Cardiac muscle cell (in vitro differentiated cells and primary cell): ENCODE measurements at regions not wholly inside any gene's neighbourhood (a gene's known extent, or its start where the extent isn't known, plus 50 kb on each side); places are given as distances from the start of the nearest gene placed in this dataset.

Experiments
- DNase-seq, 2 donors: peaks; one replicate each; pipeline versions ENCODE4 v3.0.0 to v3.0.0-alpha.2; 2010 to 2017; ENCODE audit warnings: low read depth in 1 of 2, low spot score in 1 of 2
- H3K27ac ChIP-seq: fragments of 200-600 bp; sonication (generic); 2 replicates; pipeline ENCODE4 v1.5.1; 2016
- H3K27me3 ChIP-seq: fragments of 200-600 bp; sonication (generic); 2 replicates; pipeline ENCODE4 v1.6.0; 2016; ENCODE audit warnings: control low read depth
- H3K36me3 ChIP-seq: fragments of 200-600 bp; sonication (generic); 2 replicates; pipeline ENCODE4 v1.5.1; 2016; ENCODE audit warnings: control low read depth
- H3K4me1 ChIP-seq: fragments of 200-600 bp; sonication (generic); 2 replicates; pipeline ENCODE4 v1.8.1; 2017; ENCODE audit warnings: low read depth, mild to moderate bottlenecking, mixed run types
- H3K4me3 ChIP-seq: fragments of 200-600 bp; sonication (generic); 2 replicates; pipeline ENCODE4 v1.5.1; 2016; ENCODE audit warnings: mild to moderate bottlenecking
- H3K9me3 ChIP-seq: fragments of 200-600 bp; sonication (generic); 2 replicates; pipeline ENCODE4 v1.5.1; 2017; ENCODE audit warnings: low read depth, mild to moderate bottlenecking, control low read depth
- TF ChIP-seq, protein P1 (sequence below): IDR thresholded peaks from 2 replicates; pipeline ENCODE4 v1.5.1; 2012; ENCODE audit warnings: low read depth, mild to moderate bottlenecking, low read length

- H3K9me3 ChIP-seq = no peaks in the 10 kb centered on the region
- TF ChIP-seq, protein P1, sequence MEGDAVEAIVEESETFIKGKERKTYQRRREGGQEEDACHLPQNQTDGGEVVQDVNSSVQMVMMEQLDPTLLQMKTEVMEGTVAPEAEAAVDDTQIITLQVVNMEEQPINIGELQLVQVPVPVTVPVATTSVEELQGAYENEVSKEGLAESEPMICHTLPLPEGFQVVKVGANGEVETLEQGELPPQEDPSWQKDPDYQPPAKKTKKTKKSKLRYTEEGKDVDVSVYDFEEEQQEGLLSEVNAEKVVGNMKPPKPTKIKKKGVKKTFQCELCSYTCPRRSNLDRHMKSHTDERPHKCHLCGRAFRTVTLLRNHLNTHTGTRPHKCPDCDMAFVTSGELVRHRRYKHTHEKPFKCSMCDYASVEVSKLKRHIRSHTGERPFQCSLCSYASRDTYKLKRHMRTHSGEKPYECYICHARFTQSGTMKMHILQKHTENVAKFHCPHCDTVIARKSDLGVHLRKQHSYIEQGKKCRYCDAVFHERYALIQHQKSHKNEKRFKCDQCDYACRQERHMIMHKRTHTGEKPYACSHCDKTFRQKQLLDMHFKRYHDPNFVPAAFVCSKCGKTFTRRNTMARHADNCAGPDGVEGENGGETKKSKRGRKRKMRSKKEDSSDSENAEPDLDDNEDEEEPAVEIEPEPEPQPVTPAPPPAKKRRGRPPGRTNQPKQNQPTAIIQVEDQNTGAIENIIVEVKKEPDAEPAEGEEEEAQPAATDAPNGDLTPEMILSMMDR = no peak
- no peak for DNase-seq
These were observed 259.5 kb upstream of the CHRM3 start for GRCh38 chr1:239126884-239127283.

DNA sequence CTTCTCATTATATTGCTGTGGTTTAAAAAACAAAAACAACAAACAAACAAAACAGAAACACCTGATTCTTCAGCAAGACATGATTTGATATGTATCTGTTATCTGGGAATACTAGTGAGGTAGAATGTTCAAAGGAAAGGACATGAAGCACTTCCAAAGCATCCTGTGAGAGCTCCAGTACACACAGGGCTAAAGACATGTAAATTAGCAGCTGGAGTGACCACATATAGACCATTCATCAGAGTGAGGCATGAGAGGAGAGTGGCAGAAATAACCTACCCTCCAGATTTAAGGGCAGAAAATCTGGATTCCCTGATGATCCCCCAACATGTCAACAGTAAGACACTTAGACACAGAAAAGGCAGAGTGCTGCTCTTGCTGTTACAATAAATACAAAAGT lies 260.5 kb upstream of the CHRM3 start:
- no peak for DNase-seq
- H3K36me3 ChIP-seq = no peaks in the 10 kb centered on the region
- H3K4me1 ChIP-seq = no peaks in the 10 kb centered on the region
- TF ChIP-seq, protein P1 = no peak
- H3K27ac ChIP-seq = no peak overlapping the region
- H3K4me3 ChIP-seq = no peak overlapping the region
- no peaks in the 10 kb centered on the region for H3K9me3 ChIP-seq
- no peaks in the 10 kb centered on the region for H3K27me3 ChIP-seq

More at GRCh38 chr1:239126884-239127283, 259.5 kb upstream of the CHRM3 start:
- H3K36me3 ChIP-seq = no peaks in the 10 kb centered on the region
- no peak overlapping the region for H3K4me3 ChIP-seq
- no peak overlapping the region for H3K27ac ChIP-seq
- H3K27me3 ChIP-seq = no peaks in the 10 kb centered on the region
- H3K4me1 ChIP-seq = no peaks in the 10 kb centered on the region

DNA sequence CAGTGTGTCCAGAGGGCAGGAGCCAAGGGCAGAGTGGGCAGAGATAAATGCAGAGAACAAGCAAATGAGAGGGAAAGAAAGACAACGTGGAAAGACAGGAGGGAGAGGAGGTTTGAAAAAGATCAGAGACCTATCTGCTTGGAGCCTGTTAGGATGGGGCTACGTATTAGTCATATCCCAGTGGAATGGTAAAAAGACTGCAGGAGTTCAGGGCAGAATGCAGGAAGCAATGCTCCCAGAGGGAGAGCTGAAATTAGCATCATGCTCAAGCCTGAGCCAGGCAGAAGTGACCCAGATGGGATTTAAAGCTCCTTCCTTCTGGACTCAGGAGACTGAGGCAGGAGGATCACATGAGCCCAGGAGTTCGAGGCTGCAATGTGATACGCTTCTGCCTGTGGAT lies 261.3 kb upstream of the CHRM3 start:
- H3K27ac ChIP-seq = no peak overlapping the region
- no peaks in the 10 kb centered on the region for H3K9me3 ChIP-seq
- TF ChIP-seq, protein P1 = no peak
- H3K4me3 ChIP-seq = no peak overlapping the region
- no peaks in the 10 kb centered on the region for H3K27me3 ChIP-seq
- no peaks in the 10 kb centered on the region for H3K4me1 ChIP-seq
- no peaks in the 10 kb centered on the region for H3K36me3 ChIP-seq
- peak; percentile 2 to 3 for DNase-seq

DNA sequence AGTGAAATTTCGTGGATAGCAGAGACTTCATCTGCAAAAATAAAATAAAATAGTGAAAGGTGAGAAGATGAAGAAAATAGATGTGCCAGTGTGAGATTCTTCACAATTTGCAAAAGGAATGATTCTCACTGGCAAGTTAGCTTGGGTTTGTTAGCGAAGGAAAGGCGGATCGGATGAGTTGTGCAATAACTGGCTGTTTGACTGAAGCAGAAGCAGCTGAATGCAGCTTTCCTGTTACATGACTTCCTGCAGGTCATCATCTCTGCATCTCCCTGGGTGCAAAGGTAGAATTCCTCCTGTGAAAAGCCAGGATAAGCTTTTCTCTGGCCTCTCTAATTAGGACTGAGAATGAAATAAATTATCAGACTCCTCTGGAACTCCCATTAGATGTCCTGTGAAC lies 263.1 kb upstream of the CHRM3 start:
- Histone ChIP-seq H3K27me3 (no peaks in the 10 kb centered on the region), H3K36me3 (no peaks in the 10 kb centered on the region), H3K4me1 (no peaks in the 10 kb centered on the region), H3K27ac (no peak overlapping the region), H3K9me3 (no peaks in the 10 kb centered on the region), H3K4me3 (no peak overlapping the region)
- no peak for DNase-seq
- TF ChIP-seq, protein P1 = no peak

DNA sequence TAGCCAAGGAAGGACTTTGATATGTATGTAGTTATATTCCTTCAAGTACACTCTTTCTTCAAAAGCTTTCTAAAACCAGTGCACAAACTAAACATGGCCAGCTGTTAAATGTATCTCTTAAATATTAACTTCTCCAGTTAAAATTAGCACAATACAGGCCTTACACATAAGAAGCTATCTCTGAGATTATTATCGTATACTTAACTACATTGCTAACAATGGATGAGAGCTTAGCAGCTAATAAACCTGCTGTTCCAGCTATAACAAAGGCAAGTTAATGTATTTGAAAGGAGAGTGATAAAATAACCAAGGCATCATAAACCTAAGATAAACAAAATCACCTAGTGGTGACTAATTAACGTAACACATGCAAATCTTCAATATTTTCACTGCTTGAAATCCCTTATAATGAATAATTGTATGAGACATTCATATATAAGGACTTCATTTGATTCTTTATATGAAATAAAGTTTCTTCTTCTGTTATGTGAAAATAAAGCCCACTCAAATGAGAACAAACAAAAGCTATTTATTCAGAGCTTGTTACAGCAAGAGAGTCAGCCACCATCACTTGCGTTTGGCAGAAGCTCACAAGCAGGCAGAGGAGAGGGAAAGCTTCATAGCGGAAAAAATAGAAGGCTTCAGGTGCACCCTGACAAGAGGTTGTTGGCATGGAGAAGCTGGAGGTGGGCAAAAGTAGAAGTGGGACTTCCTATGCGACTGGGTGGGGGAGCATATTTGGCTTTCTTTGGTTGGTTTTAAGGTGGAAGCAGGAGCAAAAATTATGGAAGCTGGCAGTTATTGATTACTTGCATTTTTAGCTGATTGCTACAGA lies 274.1 kb upstream of the CHRM3 start:
- Histone ChIP-seq H3K9me3 (no peaks in the 10 kb centered on the region), H3K36me3 (no peaks in the 10 kb centered on the region), H3K27ac (no peak overlapping the region), H3K27me3 (no peaks in the 10 kb centered on the region), H3K4me1 (no peaks in the 10 kb centered on the region), H3K4me3 (no peak overlapping the region)
- DNase-seq = no peak
- TF ChIP-seq, protein P1 = no peak
